Activated naive CD8-positive, alpha-beta T cell (primary cell): ENCODE measurements at regions not wholly inside any gene's neighbourhood (a gene's known extent, or its start where the extent isn't known, plus 50 kb on each side); places are given as distances from the start of the nearest gene placed in this dataset.

Source experiments
- H3K27ac Mint-ChIP-seq: one replicate; pipeline ENCODE4 v1.8.0; 2021; ENCODE audit warnings: mixed read lengths
- H3K27me3 Mint-ChIP-seq: one replicate; pipeline ENCODE4 v1.8.0; 2021; ENCODE audit warnings: mixed read lengths
- H3K36me3 Mint-ChIP-seq: one replicate; pipeline ENCODE4 v1.8.0; 2021; ENCODE audit warnings: mixed read lengths
- H3K4me1 Mint-ChIP-seq: one replicate; pipeline ENCODE4 v1.8.0; 2021; ENCODE audit warnings: low read depth, mixed read lengths
- H3K4me3 Mint-ChIP-seq: one replicate; pipeline ENCODE4 v1.8.0; 2021; ENCODE audit warnings: mild to moderate bottlenecking, mixed read lengths
- H3K9me3 Mint-ChIP-seq: one replicate; pipeline ENCODE4 v1.8.0; 2021; ENCODE audit warnings: low read depth, mixed read lengths

GRCh38 chr18:64851726-64852125, 702.8 kb upstream of the LINC00305 start:
- H3K4me1 Mint-ChIP-seq = no peaks in the 10 kb centered on the region
- no peak overlapping the region for H3K4me3 Mint-ChIP-seq
- H3K27me3 Mint-ChIP-seq = no peaks in the 10 kb centered on the region
- peaks cover 9% of the 10 kb centered on the region for H3K9me3 Mint-ChIP-seq
- H3K36me3 Mint-ChIP-seq = no peaks in the 10 kb centered on the region
- H3K27ac Mint-ChIP-seq = no peak overlapping the region

GRCh38 chr18:64850791-64851190, 701.9 kb upstream of the LINC00305 start:
- Mint-ChIP-seq H3K27ac (no peak overlapping the region), H3K36me3 (no peaks in the 10 kb centered on the region), H3K9me3 (peaks cover 9% of the 10 kb centered on the region), H3K4me1 (no peaks in the 10 kb centered on the region), H3K4me3 (no peak overlapping the region), H3K27me3 (no peaks in the 10 kb centered on the region)

GRCh38 chr18:64840911-64841701, 692.2 kb upstream of the LINC00305 start:
- Mint-ChIP-seq H3K36me3 (no peaks in the 10 kb centered on the region), H3K27me3 (no peaks in the 10 kb centered on the region), H3K27ac (no peak overlapping the region), H3K4me3 (no peak overlapping the region), H3K4me1 (no peaks in the 10 kb centered on the region), H3K9me3 (peaks cover 8% of the 10 kb centered on the region)

GRCh38 chr18:64810354-64810753, 661.5 kb upstream of the LINC00305 start:
- Mint-ChIP-seq H3K4me3 (no peak overlapping the region), H3K9me3 (peaks cover 18% of the 10 kb centered on the region), H3K36me3 (no peaks in the 10 kb centered on the region), H3K4me1 (no peaks in the 10 kb centered on the region), H3K27me3 (no peaks in the 10 kb centered on the region), H3K27ac (no peak overlapping the region)

- no peak overlapping the region for H3K4me3 Mint-ChIP-seq
- no peaks in the 10 kb centered on the region for H3K36me3 Mint-ChIP-seq
- no peak overlapping the region for H3K27ac Mint-ChIP-seq
- no peaks in the 10 kb centered on the region for H3K27me3 Mint-ChIP-seq
- no peaks in the 10 kb centered on the region for H3K4me1 Mint-ChIP-seq
- peaks cover 18% of the 10 kb centered on the region for H3K9me3 Mint-ChIP-seq
These were observed 660.9 kb upstream of the LINC00305 start for GRCh38 chr18:64809801-64810200.

- Mint-ChIP-seq H3K27me3 (no peaks in the 10 kb centered on the region), H3K9me3 (peaks cover 13% of the 10 kb centered on the region), H3K27ac (no peak overlapping the region), H3K4me3 (no peak overlapping the region), H3K4me1 (no peaks in the 10 kb centered on the region), H3K36me3 (no peaks in the 10 kb centered on the region)
These were observed 658.7 kb upstream of the LINC00305 start for GRCh38 chr18:64807560-64807959.

- H3K27me3 Mint-ChIP-seq = no peaks in the 10 kb centered on the region
- H3K27ac Mint-ChIP-seq = no peak overlapping the region
- no peaks in the 10 kb centered on the region for H3K4me1 Mint-ChIP-seq
- no peaks in the 10 kb centered on the region for H3K36me3 Mint-ChIP-seq
- no peak overlapping the region for H3K4me3 Mint-ChIP-seq
- H3K9me3 Mint-ChIP-seq = peaks cover 13% of the 10 kb centered on the region
These were observed 657.8 kb upstream of the LINC00305 start for GRCh38 chr18:64806691-64807090.

GRCh38 chr18:64806232-64806631, 657.3 kb upstream of the LINC00305 start:
- Mint-ChIP-seq H3K4me3 (no peak overlapping the region), H3K4me1 (no peaks in the 10 kb centered on the region), H3K27me3 (no peaks in the 10 kb centered on the region), H3K9me3 (peaks cover 13% of the 10 kb centered on the region), H3K36me3 (no peaks in the 10 kb centered on the region), H3K27ac (no peak overlapping the region)

GRCh38 chr18:64803471-64803870, 654.6 kb upstream of the LINC00305 start:
- H3K27me3 Mint-ChIP-seq = no peaks in the 10 kb centered on the region
- no peak overlapping the region for H3K27ac Mint-ChIP-seq
- no peaks in the 10 kb centered on the region for H3K36me3 Mint-ChIP-seq
- no peaks in the 10 kb centered on the region for H3K4me1 Mint-ChIP-seq
- H3K4me3 Mint-ChIP-seq = no peak overlapping the region
- peaks cover 7% of the 10 kb centered on the region for H3K9me3 Mint-ChIP-seq

GRCh38 chr18:64800151-64800550, 651.3 kb upstream of the LINC00305 start:
- Mint-ChIP-seq H3K27me3 (no peaks in the 10 kb centered on the region), H3K27ac (no peak overlapping the region), H3K36me3 (no peaks in the 10 kb centered on the region), H3K4me3 (no peak overlapping the region), H3K4me1 (no peaks in the 10 kb centered on the region), H3K9me3 (peaks cover 7% of the 10 kb centered on the region)

- no peaks in the 10 kb centered on the region for H3K27me3 Mint-ChIP-seq
- H3K4me3 Mint-ChIP-seq = no peak overlapping the region
- no peaks in the 10 kb centered on the region for H3K36me3 Mint-ChIP-seq
- no peaks in the 10 kb centered on the region for H3K4me1 Mint-ChIP-seq
- no peak overlapping the region for H3K27ac Mint-ChIP-seq
- H3K9me3 Mint-ChIP-seq = peaks cover 3% of the 10 kb centered on the region
These were observed 650.5 kb upstream of the LINC00305 start for GRCh38 chr18:64799376-64799775.

- H3K9me3 Mint-ChIP-seq = peaks cover 11% of the 10 kb centered on the region
- H3K4me1 Mint-ChIP-seq = no peaks in the 10 kb centered on the region
- no peak overlapping the region for H3K27ac Mint-ChIP-seq
- no peak overlapping the region for H3K4me3 Mint-ChIP-seq
- H3K27me3 Mint-ChIP-seq = no peaks in the 10 kb centered on the region
- no peaks in the 10 kb centered on the region for H3K36me3 Mint-ChIP-seq
These were observed 642.3 kb upstream of the LINC00305 start for GRCh38 chr18:64791236-64791635.

- peaks cover 15% of the 10 kb centered on the region for H3K9me3 Mint-ChIP-seq
- no peaks in the 10 kb centered on the region for H3K36me3 Mint-ChIP-seq
- H3K27ac Mint-ChIP-seq = no peak overlapping the region
- H3K4me3 Mint-ChIP-seq = no peak overlapping the region
- no peaks in the 10 kb centered on the region for H3K27me3 Mint-ChIP-seq
- no peaks in the 10 kb centered on the region for H3K4me1 Mint-ChIP-seq
These were observed 636.8 kb upstream of the LINC00305 start for GRCh38 chr18:64785686-64786085.

GRCh38 chr18:64777556-64777955, 628.7 kb upstream of the LINC00305 start:
- no peaks in the 10 kb centered on the region for H3K4me1 Mint-ChIP-seq
- H3K9me3 Mint-ChIP-seq = peaks cover 5% of the 10 kb centered on the region

GRCh38 chr18:64765908-64766307, 617.0 kb upstream of the LINC00305 start:
- Mint-ChIP-seq H3K27me3 (no peaks in the 10 kb centered on the region), H3K36me3 (no peaks in the 10 kb centered on the region), H3K4me3 (no peak overlapping the region), H3K27ac (no peak overlapping the region), H3K4me1 (no peaks in the 10 kb centered on the region), H3K9me3 (peaks cover 14% of the 10 kb centered on the region)

More at GRCh38 chr18:64777556-64777955, 628.7 kb upstream of the LINC00305 start:
- H3K27me3 Mint-ChIP-seq = no peaks in the 10 kb centered on the region
- H3K4me3 Mint-ChIP-seq = no peak overlapping the region
- no peak overlapping the region for H3K27ac Mint-ChIP-seq
- no peaks in the 10 kb centered on the region for H3K36me3 Mint-ChIP-seq

- no peak overlapping the region for H3K27ac Mint-ChIP-seq
- H3K27me3 Mint-ChIP-seq = no peaks in the 10 kb centered on the region
- peaks cover 17% of the 10 kb centered on the region for H3K9me3 Mint-ChIP-seq
- H3K36me3 Mint-ChIP-seq = no peaks in the 10 kb centered on the region
- H3K4me1 Mint-ChIP-seq = no peaks in the 10 kb centered on the region
- no peak overlapping the region for H3K4me3 Mint-ChIP-seq
These were observed 603.8 kb upstream of the LINC00305 start for GRCh38 chr18:64752707-64753106.
